Limb (tissue), 2 donors: ENCODE measurements at regions not wholly inside any gene's neighbourhood (a gene's known extent, or its start where the extent isn't known, plus 50 kb on each side); places are given as distances from the start of the nearest gene placed in this dataset.
"Not testable (repeated sequence)": the region's sequence is repeated elsewhere in the genome, so short reads cannot be mapped to it uniquely, and the experiment has no call there.

Experiments
- DNase-seq, 2 donors: peaks; one replicate each; pipeline ENCODE4 v3.0.0-alpha.2; 2016; ENCODE audit errors: extremely low spot score in 2 of 2

GRCh38 chr17:5950878-5951277 is 119.3 kb upstream of the WSCD1 start:
- DNase-seq, result peak in 1 of 2 donors; percentile 37

GRCh38 chr17:5951912-5952311 is 118.3 kb upstream of the WSCD1 start:
- no peak for DNase-seq

DNA sequence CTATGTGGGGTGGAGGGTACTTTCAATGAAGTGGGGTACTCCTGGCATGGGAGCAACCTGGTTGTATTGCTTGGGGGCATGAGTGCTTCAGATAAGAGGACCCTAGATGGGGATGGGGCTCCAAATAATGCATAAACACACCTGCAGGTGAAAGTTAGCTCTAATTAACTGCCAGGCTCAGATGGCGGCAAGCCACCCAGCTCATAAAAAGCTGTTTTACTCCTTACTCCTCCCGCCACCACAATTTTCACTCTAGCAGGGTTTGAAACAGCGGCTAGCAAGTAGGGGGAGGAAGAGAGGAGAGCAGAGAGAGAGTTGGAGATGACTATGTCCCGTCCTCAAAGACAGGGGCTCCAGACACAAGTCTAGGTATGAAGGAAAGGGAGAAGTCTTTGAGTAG is 117.7 kb upstream of the WSCD1 start:
- DNase-seq, result no peak

- DNase-seq, result no peak
Measured at GRCh38 chr17:5955764-5956163, 114.4 kb upstream of the WSCD1 start.

DNA sequence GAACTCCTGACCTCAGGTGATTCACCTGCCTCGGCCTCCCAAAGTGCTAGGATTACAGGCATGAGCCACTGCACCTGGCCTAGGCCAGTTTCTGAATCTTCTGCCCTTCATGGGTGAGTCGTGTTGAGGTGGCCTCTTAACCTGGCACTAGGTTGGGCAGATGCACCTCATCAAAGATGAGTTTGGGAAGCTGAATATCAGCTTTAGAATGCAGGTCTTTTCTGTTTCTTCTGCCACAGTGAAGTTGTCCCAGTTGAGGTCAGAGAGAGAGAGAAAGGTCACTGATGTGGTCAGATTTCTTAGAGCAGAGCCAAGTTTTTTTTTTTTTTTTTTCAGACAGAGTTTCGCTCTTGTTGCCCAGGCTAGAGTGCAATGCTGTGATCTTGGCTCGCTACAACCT is 111.3 kb upstream of the WSCD1 start:
- DNase-seq, result no peak

- no peak for DNase-seq
Measured at GRCh38 chr17:5962371-5962770, 107.8 kb upstream of the WSCD1 start.

DNA sequence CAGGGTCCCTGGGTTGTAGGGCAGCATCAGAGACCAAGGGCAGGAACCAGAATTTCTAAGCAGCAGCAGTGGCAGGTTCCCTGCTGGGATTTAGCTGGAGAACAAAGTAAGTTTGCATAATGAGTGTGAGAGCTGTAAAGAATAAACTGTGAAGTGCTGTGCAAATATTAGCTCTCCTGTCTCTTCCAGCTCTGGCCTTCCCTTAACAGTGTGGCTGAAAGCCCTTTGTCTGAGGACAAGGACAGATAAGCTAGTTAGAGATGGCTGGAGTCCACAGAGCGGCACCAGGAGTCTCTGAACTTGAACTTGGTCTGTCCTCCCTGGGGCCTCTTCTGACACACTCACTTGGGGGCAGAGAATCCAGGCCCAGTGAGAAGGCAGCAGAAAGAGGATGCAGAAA is 98.2 kb upstream of the WSCD1 start:
- DNase-seq, result no peak

- no peak for DNase-seq
Measured at GRCh38 chr17:5973410-5973809, 96.8 kb upstream of the WSCD1 start.

- DNase-seq, result peak in 1 of 2 donors; percentile 8
Measured at GRCh38 chr17:5975661-5976060, 94.5 kb upstream of the WSCD1 start.

DNA sequence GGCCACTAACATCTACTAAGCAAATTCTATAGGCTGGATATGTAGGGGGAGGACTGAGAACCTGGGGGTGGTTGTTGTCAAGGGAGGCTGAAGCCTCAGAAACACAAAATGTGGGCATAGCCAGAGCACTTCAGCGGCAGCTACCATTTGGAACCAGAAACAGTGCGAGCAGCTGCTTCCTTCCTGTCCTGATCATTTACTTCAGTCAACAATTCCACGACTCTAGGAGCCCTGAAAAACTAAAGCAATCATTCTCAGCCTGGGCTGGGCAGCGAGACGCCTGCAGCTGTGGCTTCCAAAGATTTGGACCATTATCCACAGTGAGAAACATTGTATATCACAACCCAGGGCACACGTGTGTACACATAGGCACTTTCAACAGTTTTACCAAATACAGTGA is 93.9 kb upstream of the WSCD1 start:
- DNase-seq, result peak in 1 of 2 donors; percentile 50

GRCh38 chr17:5978496-5978895 is 91.7 kb upstream of the WSCD1 start:
- DNase-seq, result no peak

GRCh38 chr17:5980941-5981340 is 89.2 kb upstream of the WSCD1 start:
- DNase-seq, result no peak

- no peak for DNase-seq
Measured at GRCh38 chr17:5986644-5987043, 83.5 kb upstream of the WSCD1 start.

GRCh38 chr17:6000426-6000825 is 69.8 kb upstream of the WSCD1 start:
- DNase-seq, result no peak

DNA sequence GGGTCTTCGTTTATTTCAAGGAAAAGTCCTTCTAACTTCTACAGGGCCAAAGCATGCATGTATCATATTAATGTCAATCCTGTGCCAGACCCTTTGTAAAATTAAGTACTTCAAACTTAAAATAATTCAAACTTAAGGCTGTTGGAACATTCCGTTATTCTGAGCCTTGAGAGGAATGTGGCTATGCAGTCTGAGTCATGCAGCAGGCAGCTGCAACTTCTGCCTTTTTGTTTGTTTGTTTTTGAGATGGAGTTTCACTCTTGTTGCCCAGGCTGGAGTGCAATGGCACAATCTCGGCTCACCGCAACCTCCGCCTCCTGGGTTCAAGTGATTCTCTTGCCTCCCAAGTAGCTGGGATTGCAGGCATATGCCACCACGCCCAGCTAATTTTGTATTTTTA is 67.0 kb upstream of the WSCD1 start:
- DNase-seq, result not testable (repeated sequence)

GRCh38 chr17:6005939-6006338 is 64.2 kb upstream of the WSCD1 start:
- DNase-seq, result no peak

DNA sequence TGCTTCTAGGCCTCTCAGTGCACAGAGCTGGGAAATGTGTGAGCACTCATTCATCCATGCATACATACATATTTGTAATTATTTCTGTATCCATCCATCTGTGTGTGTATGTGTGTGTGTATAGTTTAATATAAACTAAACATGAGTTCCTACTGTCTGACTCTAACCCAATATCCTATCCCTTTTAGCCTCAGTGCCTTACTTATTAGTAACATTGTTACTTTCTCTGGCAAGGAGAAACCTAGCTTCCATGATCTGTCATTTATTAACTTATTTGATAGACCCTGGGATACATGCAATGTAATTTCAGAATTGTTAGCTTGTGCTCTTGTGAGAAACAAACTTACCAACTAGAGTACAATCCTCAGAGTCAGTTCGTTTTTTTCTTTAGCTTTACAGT is 59.0 kb upstream of the WSCD1 start:
- DNase-seq, result no peak

DNA sequence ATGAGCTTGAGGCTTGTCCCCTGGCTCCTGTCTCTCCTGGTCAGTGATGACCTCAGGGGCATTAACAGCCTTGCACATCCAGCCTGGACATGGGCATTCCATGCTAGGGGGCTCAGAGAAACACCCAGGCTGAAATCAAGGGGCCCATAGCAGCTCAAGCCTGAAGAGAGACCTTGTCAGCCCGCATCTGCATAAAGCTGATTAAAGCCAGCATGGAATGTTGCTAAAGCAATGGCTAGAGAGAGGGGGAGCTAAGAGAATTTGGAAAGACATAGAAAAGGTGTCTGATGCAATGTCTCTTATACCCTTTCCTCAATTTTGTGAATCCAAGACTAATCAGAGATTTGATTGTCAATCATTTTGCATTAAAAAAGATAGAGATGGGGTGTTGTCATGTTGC is 51.4 kb upstream of the WSCD1 start:
- DNase-seq, result no peak

GRCh38 chr17:6019959-6020358 is 50.2 kb upstream of the WSCD1 start:
- no peak for DNase-seq

DNA sequence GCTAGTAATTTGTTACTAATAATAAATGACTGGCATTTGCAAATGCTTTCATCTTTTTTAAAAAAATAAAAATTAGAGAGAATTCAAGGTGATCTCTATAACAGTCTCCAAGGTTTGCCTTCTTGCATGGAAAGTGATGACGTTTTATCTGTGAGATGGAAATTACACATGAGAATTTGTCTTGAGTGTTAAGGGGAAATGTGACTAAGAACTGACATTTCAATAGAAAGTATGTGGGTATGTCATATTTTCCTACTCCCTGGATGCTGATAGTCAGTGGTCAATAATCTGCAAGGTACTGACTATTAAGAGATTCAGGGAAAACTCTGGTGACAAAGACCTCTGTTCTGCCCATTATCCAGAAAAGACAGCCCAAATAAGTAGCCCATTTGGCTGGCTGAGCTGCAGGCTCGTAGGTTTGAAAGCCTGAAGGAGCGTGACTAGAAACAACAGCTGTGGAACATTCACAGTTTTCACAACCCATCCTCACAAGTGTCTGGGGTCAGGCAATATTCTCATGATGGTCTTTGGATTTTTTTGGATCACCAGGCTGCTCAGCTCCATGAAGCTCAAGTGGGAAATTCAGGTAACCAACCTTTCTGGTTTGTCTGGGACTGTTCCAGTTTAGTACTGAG is 49.7 kb upstream of the WSCD1 start:
- no peak for DNase-seq
